B cell (primary cell): ENCODE measurements at regions not wholly inside any gene's neighbourhood (a gene's known extent, or its start where the extent isn't known, plus 50 kb on each side); places are given as distances from the start of the nearest gene placed in this dataset.

Experiments
- ATAC-seq: fragments of 200-7000 bp; cut with Tn5 transposase; one replicate; pipeline ENCODE4 v1.10.0; 2021; ENCODE audit warnings: low read depth, mild to moderate bottlenecking, moderate number of reproducible peaks, moderate library complexity
- CTCF ChIA-PET: fragments of 350-600 bp; sonication (Branson Sonifier 250); formaldehyde crosslinking; loops from one replicate; lab custom pipeline; 2021; ENCODE audit warnings: antibody characterized with exemption, inconsistent platforms; lab: Charles Lee
- POLR2A ChIA-PET: fragments of 350-600 bp; sonication (Branson Sonifier 250); formaldehyde crosslinking; loops from one replicate; lab custom pipeline; 2021; ENCODE audit warnings: antibody characterized with exemption; lab: Charles Lee
- DNase-seq: peaks from one replicate; pipeline ENCODE4 v3.0.0; 2013
- H2AFZ ChIP-seq: 2 replicates; pipeline ENCODE4 v1.6.1; 2012; ENCODE audit warnings: mild to moderate bottlenecking, low read depth, low read length; ENCODE audit not compliant: insufficient read depth, poor library complexity, severe bottlenecking
- H3K27ac ChIP-seq, 2 donors: 1 replicate in 1 of 2; 2 replicates in 1 of 2; pipeline ENCODE4 v1.5.1; 2012 to 2013; ENCODE audit warnings: low read length in 2 of 2, mild to moderate bottlenecking in 2 of 2, moderate library complexity in 1 of 2
- H3K27me3 ChIP-seq, 4 experiments: fragments of 200-600 bp in 1 of 4; sonication (generic) in 1 of 4; replicated peaks in 1 of 4; 1 replicate in 2 of 4; 2 replicates in 2 of 4; pipeline versions ENCODE4 v1.6.1 to v1.7.0; 2013 to 2016; ENCODE audit warnings: low read length in 3 of 4, mild to moderate bottlenecking in 2 of 4, mixed read lengths in 1 of 4, moderate library complexity in 1 of 4; ENCODE audit not compliant: insufficient read depth in 4 of 4, control insufficient read depth in 3 of 4; ENCODE audit errors: control extremely low read depth in 1 of 4
- H3K36me3 ChIP-seq, 2 experiments: replicated peaks in 1 of 2; 1 replicate in 1 of 2; 2 replicates in 1 of 2; pipeline versions ENCODE4 v1.6.1 to v1.7.1; 2013; ENCODE audit warnings: low read length in 1 of 2; ENCODE audit not compliant: insufficient read depth in 2 of 2, control insufficient read depth in 1 of 2; ENCODE audit errors: control extremely low read depth in 1 of 2, extremely low read depth in 1 of 2
- H3K4me1 ChIP-seq, 2 donors: fragments of 200-600 bp in 1 of 2; sonication (generic) in 1 of 2; 1 replicate in 1 of 2; 2 replicates in 1 of 2; pipeline versions ENCODE4 v1.5.1 to v1.6.1; 2013 to 2017; ENCODE audit warnings: low read length in 2 of 2; ENCODE audit not compliant: control insufficient read depth in 2 of 2, insufficient read depth in 2 of 2
- H3K4me2 ChIP-seq: replicated peaks from 2 replicates; pipeline ENCODE3; 2012; ENCODE audit warnings: mild to moderate bottlenecking, low read depth, low read length; ENCODE audit not compliant: poor library complexity, severe bottlenecking
- H3K4me3 ChIP-seq, 5 experiments: fragments of 200-600 bp in 1 of 5; sonication (generic) in 1 of 5; 1 replicate in 3 of 5; 2 replicates in 2 of 5; pipeline versions ENCODE4 v1.5.1 to v1.7.0; 2011 to 2016; ENCODE audit warnings: low read length in 4 of 5, mild to moderate bottlenecking in 4 of 5, low read depth in 2 of 5, control low read depth in 1 of 5, moderate library complexity in 1 of 5; ENCODE audit not compliant: insufficient read depth in 1 of 5; ENCODE audit errors: control extremely low read depth in 1 of 5, extremely low read depth in 1 of 5
- H3K79me2 ChIP-seq: fragments of 200-600 bp; sonication (generic); one replicate; pipeline ENCODE4 v1.6.0; 2016; ENCODE audit warnings: low read length; ENCODE audit not compliant: control insufficient read depth, insufficient read depth
- H3K9ac ChIP-seq: fragments of 200-600 bp; sonication (generic); 2 replicates; pipeline ENCODE4 v1.6.1; 2017; ENCODE audit warnings: mild to moderate bottlenecking, low read length, moderate library complexity
- H3K9me3 ChIP-seq, 3 donors: one replicate each; pipeline versions ENCODE4 v1.6.1 to v1.7.1; 2013; ENCODE audit warnings: low read length in 2 of 3; ENCODE audit not compliant: control insufficient read depth in 2 of 3, insufficient read depth in 1 of 3; ENCODE audit errors: control extremely low read depth in 1 of 3
- H4K20me1 ChIP-seq: 2 replicates; pipeline ENCODE4 v1.6.0; 2012; ENCODE audit warnings: mild to moderate bottlenecking, low read length; ENCODE audit not compliant: insufficient read depth, control insufficient read depth, poor library complexity, severe bottlenecking
- H3K27ac Mint-ChIP-seq: one replicate; pipeline ENCODE4 v1.8.0; 2021; ENCODE audit warnings: mixed read lengths
- H3K27me3 Mint-ChIP-seq: one replicate; pipeline ENCODE4 v1.8.0; 2021; ENCODE audit warnings: mixed read lengths
- H3K4me1 Mint-ChIP-seq: one replicate; pipeline ENCODE4 v1.8.0; 2021; ENCODE audit warnings: mixed read lengths
- H3K4me3 Mint-ChIP-seq: one replicate; pipeline ENCODE4 v1.8.0; 2021; ENCODE audit warnings: mixed read lengths
- H3K9me3 Mint-ChIP-seq: one replicate; pipeline ENCODE4 v1.8.0; 2022; ENCODE audit warnings: mixed read lengths; ENCODE audit not compliant: insufficient read depth
- EZH2 ChIP-seq: IDR thresholded peaks from 2 replicates; pipeline ENCODE4 v1.6.1; 2012; ENCODE audit warnings: borderline replicate concordance, low read depth, mild to moderate bottlenecking, moderate library complexity, low read length; ENCODE audit not compliant: insufficient read depth, poor library complexity, severe bottlenecking
- WGBS: methylation state at CpG from one replicate; pipeline ENCODE4 v1.1.5; 2013; ENCODE audit warnings: missing lambda C conversion rate; ENCODE audit not compliant: insufficient coverage; 5-methylcytosine and 5-hydroxymethylcytosine counted together
- intact Hi-C: fragments of 100-400 bp; cut with micrococcal nuclease; formaldehyde crosslinking; loops from one replicate; pipeline ENCODE4 v1.10.0; 2022
- TF ChIP-seq, protein P1 (sequence below): fragments of 200-600 bp; IDR thresholded peaks from one replicate; pipeline ENCODE4 v1.8.0; 2022; ENCODE audit warnings: antibody characterized with exemption, mild to moderate bottlenecking

DNA sequence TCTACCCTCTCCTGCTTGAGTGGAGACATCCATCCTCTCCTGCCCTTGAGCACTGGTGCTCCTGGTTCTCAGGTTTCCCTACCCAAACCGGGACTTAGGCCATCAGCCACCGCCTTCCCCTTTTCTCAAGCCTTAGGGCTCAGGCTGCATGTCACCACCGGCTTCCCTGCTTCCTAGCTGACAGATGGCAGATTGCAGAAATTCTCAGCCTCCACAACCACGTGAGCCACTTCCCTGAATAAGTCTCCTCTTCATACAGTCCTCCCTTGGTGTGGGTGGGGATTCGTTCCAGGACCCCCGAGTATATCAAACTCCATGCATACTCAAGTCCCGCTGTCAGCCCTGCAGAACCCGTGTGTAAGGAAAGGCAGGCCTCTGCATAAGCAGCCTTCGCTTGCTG, 203.5 kb upstream of the ZNF32 start:
- intact Hi-C loops, result no loop called here
- POLR2A ChIA-PET, result no interaction called here

DNA sequence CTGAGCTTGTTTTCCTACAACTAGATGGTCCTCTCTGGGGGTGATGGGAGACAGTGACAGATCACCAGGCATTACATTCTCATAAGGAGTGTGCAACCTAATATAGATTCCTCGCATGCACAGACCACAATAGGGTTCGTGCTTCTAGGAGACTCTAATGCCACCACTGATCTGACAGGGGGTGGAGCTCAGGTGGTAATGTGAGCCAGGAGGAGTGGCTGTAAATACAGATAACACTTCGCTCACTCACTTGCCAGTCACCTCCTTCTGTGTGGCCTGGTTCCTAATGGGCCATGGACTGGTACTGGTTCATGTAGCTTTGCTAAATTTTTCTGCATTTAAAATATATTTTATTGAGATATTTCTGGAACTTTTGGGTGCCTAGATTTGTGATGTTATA, 202.3 kb upstream of the ZNF32 start:
- Mint-ChIP-seq H3K27me3 (peaks cover 7% of the 10 kb centered on the region), H3K9me3 (no peaks in the 10 kb centered on the region), H3K4me3 (no peak overlapping the region), H3K27ac (no peak overlapping the region), H3K4me1 (peaks cover 2% of the 10 kb centered on the region)
- H3K9ac ChIP-seq, result no peak overlapping the region
- WGBS, result no CpG with 5 or more reads among the region's 3 CpGs
- POLR2A ChIA-PET, result no interaction called here
- H3K79me2 ChIP-seq, result no peaks in the 10 kb centered on the region
- intact Hi-C loops, result no loop called here
- peaks cover 0 to 12% (median 0%) of the 10 kb centered on the region in 3 donors for H3K9me3 ChIP-seq
- no peaks in the 10 kb centered on the region for H3K27me3 ChIP-seq
- H4K20me1 ChIP-seq, result no peaks in the 10 kb centered on the region
- no peaks in the 10 kb centered on the region for H3K36me3 ChIP-seq
- H2AFZ ChIP-seq, result no peak overlapping the region
- ATAC-seq (no peak), DNase-seq (no peak)
- no peak overlapping the region for H3K27ac ChIP-seq
- no peak for TF ChIP-seq EZH2
- TF ChIP-seq, protein P1, sequence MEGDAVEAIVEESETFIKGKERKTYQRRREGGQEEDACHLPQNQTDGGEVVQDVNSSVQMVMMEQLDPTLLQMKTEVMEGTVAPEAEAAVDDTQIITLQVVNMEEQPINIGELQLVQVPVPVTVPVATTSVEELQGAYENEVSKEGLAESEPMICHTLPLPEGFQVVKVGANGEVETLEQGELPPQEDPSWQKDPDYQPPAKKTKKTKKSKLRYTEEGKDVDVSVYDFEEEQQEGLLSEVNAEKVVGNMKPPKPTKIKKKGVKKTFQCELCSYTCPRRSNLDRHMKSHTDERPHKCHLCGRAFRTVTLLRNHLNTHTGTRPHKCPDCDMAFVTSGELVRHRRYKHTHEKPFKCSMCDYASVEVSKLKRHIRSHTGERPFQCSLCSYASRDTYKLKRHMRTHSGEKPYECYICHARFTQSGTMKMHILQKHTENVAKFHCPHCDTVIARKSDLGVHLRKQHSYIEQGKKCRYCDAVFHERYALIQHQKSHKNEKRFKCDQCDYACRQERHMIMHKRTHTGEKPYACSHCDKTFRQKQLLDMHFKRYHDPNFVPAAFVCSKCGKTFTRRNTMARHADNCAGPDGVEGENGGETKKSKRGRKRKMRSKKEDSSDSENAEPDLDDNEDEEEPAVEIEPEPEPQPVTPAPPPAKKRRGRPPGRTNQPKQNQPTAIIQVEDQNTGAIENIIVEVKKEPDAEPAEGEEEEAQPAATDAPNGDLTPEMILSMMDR, result no peak
- no peak overlapping the region for H3K4me2 ChIP-seq
- no peaks in the 10 kb centered on the region for H3K4me1 ChIP-seq
- CTCF ChIA-PET, result no interaction called here
- H3K4me3 ChIP-seq, result no peak overlapping the region

More for the DNA sequence above, 203.5 kb upstream of the ZNF32 start:
- Histone ChIP-seq H3K4me1 (no peaks in the 10 kb centered on the region), H3K9ac (no peak overlapping the region), H3K27me3 (no peaks in the 10 kb centered on the region), H3K4me3 (no peak overlapping the region), H2AFZ (no peak overlapping the region), H3K79me2 (no peaks in the 10 kb centered on the region), H3K36me3 (no peaks in the 10 kb centered on the region), H3K27ac (no peak overlapping the region), H4K20me1 (no peaks in the 10 kb centered on the region), H3K4me2 (no peak overlapping the region), H3K9me3 (peaks cover 0 to 14% (median 0%) of the 10 kb centered on the region in 3 donors)
- CTCF ChIA-PET, result no interaction called here
- Mint-ChIP-seq H3K4me3 (no peak overlapping the region), H3K27me3 (peaks cover 7% of the 10 kb centered on the region), H3K27ac (no peak overlapping the region), H3K4me1 (no peaks in the 10 kb centered on the region), H3K9me3 (no peaks in the 10 kb centered on the region)
- ATAC-seq (no peak), DNase-seq (no peak)
- WGBS, result 70% methylated on average over 4 of the region's 9 CpGs
- TF ChIP-seq EZH2, result no peak
- TF ChIP-seq, protein P1, result no peak
